ENCODE measurements at regions not wholly inside any gene's neighbourhood (a gene's known extent, or its start where the extent isn't known, plus 50 kb on each side); places are given as distances from the start of the nearest gene placed in this dataset.
"Not testable (repeated sequence)": the region's sequence is repeated elsewhere in the genome, so short reads cannot be mapped to it uniquely, and the experiment has no call there.

- no peak for DNase-seq (ENCODE audit: low read depth in 1 of 2, low spot score in 1 of 2)
- in situ Hi-C loops (cut with HindIII; ENCODE audit: low pct_unique_long_range_greater_than_20kb, low sequenced_read_pairs): no loop called here
- no peak for TF ChIP-seq JUND (IDR thresholded peaks at IDR 0.05; ENCODE audit: low read depth)
Observed at GRCh38 chr2:199064201-199064600, 393.5 kb downstream of the SATB2 start.

- in situ Hi-C loops (cut with HindIII; ENCODE audit: low pct_unique_long_range_greater_than_20kb, low sequenced_read_pairs): no loop called here
- no peak for DNase-seq (ENCODE audit: low read depth in 1 of 2, low spot score in 1 of 2)
- TF ChIP-seq JUND (IDR thresholded peaks at IDR 0.05; ENCODE audit: low read depth): no peak
Observed at GRCh38 chr2:199057936-199058335, 399.8 kb downstream of the SATB2 start.

GRCh38 chr2:199055336-199055735 is 402.4 kb downstream of the SATB2 start:
- no peak for DNase-seq (ENCODE audit: low read depth in 1 of 2, low spot score in 1 of 2)
- in situ Hi-C loops (cut with HindIII; ENCODE audit: low pct_unique_long_range_greater_than_20kb, low sequenced_read_pairs): no loop called here
- TF ChIP-seq JUND (IDR thresholded peaks at IDR 0.05; ENCODE audit: low read depth): no peak

- in situ Hi-C loops (cut with HindIII; ENCODE audit: low pct_unique_long_range_greater_than_20kb, low sequenced_read_pairs): no loop called here
- DNase-seq (ENCODE audit: low read depth in 1 of 2, low spot score in 1 of 2): no peak
- no peak for TF ChIP-seq JUND (IDR thresholded peaks at IDR 0.05; ENCODE audit: low read depth)
Observed at GRCh38 chr2:199042660-199043379, 414.9 kb downstream of the SATB2 start.

GRCh38 chr2:199040522-199040921 is 417.2 kb downstream of the SATB2 start:
- DNase-seq (ENCODE audit: low read depth in 1 of 2, low spot score in 1 of 2): no peak
- in situ Hi-C loops (cut with HindIII; ENCODE audit: low pct_unique_long_range_greater_than_20kb, low sequenced_read_pairs): no loop called here
- no peak for TF ChIP-seq JUND (IDR thresholded peaks at IDR 0.05; ENCODE audit: low read depth)

- DNase-seq (ENCODE audit: low read depth in 1 of 2, low spot score in 1 of 2); in situ Hi-C loops (cut with HindIII; ENCODE audit: low pct_unique_long_range_greater_than_20kb, low sequenced_read_pairs): not testable (repeated sequence)
Observed at GRCh38 chr2:199033761-199034160, 424.0 kb downstream of the SATB2 start.

- in situ Hi-C loops (cut with HindIII; ENCODE audit: low pct_unique_long_range_greater_than_20kb, low sequenced_read_pairs): no loop called here
- no peak for TF ChIP-seq JUND (IDR thresholded peaks at IDR 0.05; ENCODE audit: low read depth)
- no peak for DNase-seq (ENCODE audit: low read depth in 1 of 2, low spot score in 1 of 2)
Observed at GRCh38 chr2:199025146-199025545, 432.6 kb downstream of the SATB2 start.

GRCh38 chr2:199024224-199024623 is 433.5 kb downstream of the SATB2 start:
- in situ Hi-C loops (cut with HindIII; ENCODE audit: low pct_unique_long_range_greater_than_20kb, low sequenced_read_pairs): no loop called here
- TF ChIP-seq JUND (IDR thresholded peaks at IDR 0.05; ENCODE audit: low read depth): no peak
- no peak for DNase-seq (ENCODE audit: low read depth in 1 of 2, low spot score in 1 of 2)

GRCh38 chr2:199019898-199020507 is 437.7 kb downstream of the SATB2 start:
- DNase-seq (ENCODE audit: low read depth in 1 of 2, low spot score in 1 of 2): peak; percentile 3 to 56
- in situ Hi-C loops (cut with HindIII; ENCODE audit: low pct_unique_long_range_greater_than_20kb, low sequenced_read_pairs): no loop called here
- no peak for TF ChIP-seq JUND (IDR thresholded peaks at IDR 0.05; ENCODE audit: low read depth)

- in situ Hi-C loops (cut with HindIII; ENCODE audit: low pct_unique_long_range_greater_than_20kb, low sequenced_read_pairs): no loop called here
- TF ChIP-seq JUND (IDR thresholded peaks at IDR 0.05; ENCODE audit: low read depth): no peak
- no peak for DNase-seq (ENCODE audit: low read depth in 1 of 2, low spot score in 1 of 2)
Observed at GRCh38 chr2:199018826-199019225, 438.9 kb downstream of the SATB2 start.

GRCh38 chr2:199015072-199015471 is 442.7 kb downstream of the SATB2 start:
- TF ChIP-seq JUND (IDR thresholded peaks at IDR 0.05; ENCODE audit: low read depth): no peak
- in situ Hi-C loops (cut with HindIII; ENCODE audit: low pct_unique_long_range_greater_than_20kb, low sequenced_read_pairs): no loop called here
- no peak for DNase-seq (ENCODE audit: low read depth in 1 of 2, low spot score in 1 of 2)

- in situ Hi-C loops (cut with HindIII; ENCODE audit: low pct_unique_long_range_greater_than_20kb, low sequenced_read_pairs): no loop called here
- no peak for DNase-seq (ENCODE audit: low read depth in 1 of 2, low spot score in 1 of 2)
- no peak for TF ChIP-seq JUND (IDR thresholded peaks at IDR 0.05; ENCODE audit: low read depth)
Observed at GRCh38 chr2:199014226-199014625, 443.5 kb downstream of the SATB2 start.

- in situ Hi-C loops (cut with HindIII; ENCODE audit: low pct_unique_long_range_greater_than_20kb, low sequenced_read_pairs): no loop called here
- no peak for TF ChIP-seq JUND (IDR thresholded peaks at IDR 0.05; ENCODE audit: low read depth)
- no peak for DNase-seq (ENCODE audit: low read depth in 1 of 2, low spot score in 1 of 2)
Observed at GRCh38 chr2:199011908-199012307, 445.8 kb downstream of the SATB2 start.

- no peak for DNase-seq (ENCODE audit: low read depth in 1 of 2, low spot score in 1 of 2)
- in situ Hi-C loops (cut with HindIII; ENCODE audit: low pct_unique_long_range_greater_than_20kb, low sequenced_read_pairs): no loop called here
- no peak for TF ChIP-seq JUND (IDR thresholded peaks at IDR 0.05; ENCODE audit: low read depth)
Observed at GRCh38 chr2:198994678-198995077, 463.1 kb downstream of the SATB2 start.

Measured in T47D (cell line).